Calu3 (cell line): ENCODE measurements at regions not wholly inside any gene's neighbourhood (a gene's known extent, or its start where the extent isn't known, plus 50 kb on each side); places are given as distances from the start of the nearest gene placed in this dataset.

Experiments
- BruUV-seq: library from RNA; stranded (reverse); fragments of 400-500 nt; replicated peaks from 2 replicates; lab custom pipeline; 2021; lab: Mats Ljungman, UMichigan
- CTCF ChIA-PET: fragments of 300-600 bp; sonication (Branson Sonifier 250); formaldehyde crosslinking; loops from one replicate; lab custom pipeline; 2022; ENCODE audit warnings: antibody characterized with exemption; lab: Charles Lee
- DNase-seq: peaks from one replicate; pipeline ENCODE4 v3.0.0; 2022
- H3K27ac Mint-ChIP-seq: one replicate; pipeline ENCODE4 v1.8.0; 2022; ENCODE audit warnings: mixed read lengths; ENCODE audit not compliant: unreplicated experiment
- H3K27me3 Mint-ChIP-seq: one replicate; pipeline ENCODE4 v1.8.0; 2022; ENCODE audit warnings: mixed read lengths; ENCODE audit not compliant: unreplicated experiment
- H3K36me3 Mint-ChIP-seq: one replicate; pipeline ENCODE4 v1.8.0; 2022; ENCODE audit warnings: mild to moderate bottlenecking, moderate library complexity, mixed read lengths; ENCODE audit not compliant: insufficient read depth, unreplicated experiment
- H3K4me1 Mint-ChIP-seq: one replicate; pipeline ENCODE4 v1.8.0; 2022; ENCODE audit warnings: mild to moderate bottlenecking, low read depth, mixed read lengths; ENCODE audit not compliant: unreplicated experiment
- H3K4me3 Mint-ChIP-seq: one replicate; pipeline ENCODE4 v1.8.0; 2022; ENCODE audit warnings: mild to moderate bottlenecking, low read depth, moderate library complexity, mixed read lengths; ENCODE audit not compliant: unreplicated experiment
- H3K9me3 Mint-ChIP-seq: one replicate; pipeline ENCODE4 v1.8.0; 2022; ENCODE audit warnings: low read depth, mixed read lengths; ENCODE audit not compliant: unreplicated experiment
- intact Hi-C: fragments of 100-400 bp; cut with micrococcal nuclease; formaldehyde crosslinking; loops from one replicate; pipeline ENCODE4 v1.10.0; 2022; ENCODE audit not compliant: unreplicated experiment
- TF ChIP-seq, protein P1 (sequence below): fragments of 200-600 bp; IDR thresholded peaks from one replicate; pipeline ENCODE4 v1.8.0; 2022; ENCODE audit warnings: antibody characterized with exemption; ENCODE audit not compliant: unreplicated experiment

DNA sequence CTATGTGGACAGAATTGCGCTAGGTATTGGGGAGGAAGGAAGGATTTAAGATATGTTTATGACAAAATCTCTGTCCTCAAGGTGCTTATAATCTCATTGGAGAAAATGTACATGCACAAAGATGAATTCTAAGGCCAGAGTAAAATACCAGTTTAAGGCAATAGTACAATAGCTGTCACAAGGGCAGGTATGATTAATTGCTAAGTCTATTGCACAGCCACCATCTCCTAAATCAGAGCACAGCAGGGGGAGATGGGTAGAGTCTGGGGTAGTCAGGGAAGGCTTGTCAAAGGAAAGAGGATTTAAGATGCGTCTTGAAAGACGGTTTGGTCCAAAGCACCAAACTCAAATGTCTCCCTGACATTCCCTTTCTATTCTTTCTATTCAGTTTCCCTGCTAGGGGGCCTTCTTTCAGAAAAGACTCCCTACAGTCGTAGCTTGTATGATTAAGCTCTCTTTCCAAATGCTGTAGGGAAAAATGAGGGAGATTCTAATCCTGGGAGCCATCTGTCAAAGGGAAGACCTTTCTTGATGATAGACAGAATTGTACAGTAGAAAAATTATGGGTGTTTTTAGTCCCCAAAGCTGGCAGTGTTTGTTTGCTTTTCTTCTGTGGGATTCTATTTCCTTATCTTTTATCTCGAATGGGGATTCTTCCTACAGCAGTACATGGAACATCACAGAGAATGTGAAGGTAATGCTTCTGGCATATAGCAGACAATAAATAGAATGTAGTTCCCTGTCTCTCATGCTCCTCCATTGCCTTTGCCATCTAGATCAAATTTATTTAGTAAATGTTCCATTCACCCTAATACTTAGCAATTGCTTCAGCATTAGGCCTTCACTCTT lies 107.6 kb upstream of the NFIA start:
- Mint-ChIP-seq H3K9me3 (no peaks in the 10 kb centered on the region), H3K36me3 (no peaks in the 10 kb centered on the region), H3K27ac (no peak overlapping the region), H3K27me3 (no peaks in the 10 kb centered on the region), H3K4me1 (peaks cover 28% of the 10 kb centered on the region), H3K4me3 (no peak overlapping the region)
- DNase-seq: no peak
- TF ChIP-seq, protein P1, sequence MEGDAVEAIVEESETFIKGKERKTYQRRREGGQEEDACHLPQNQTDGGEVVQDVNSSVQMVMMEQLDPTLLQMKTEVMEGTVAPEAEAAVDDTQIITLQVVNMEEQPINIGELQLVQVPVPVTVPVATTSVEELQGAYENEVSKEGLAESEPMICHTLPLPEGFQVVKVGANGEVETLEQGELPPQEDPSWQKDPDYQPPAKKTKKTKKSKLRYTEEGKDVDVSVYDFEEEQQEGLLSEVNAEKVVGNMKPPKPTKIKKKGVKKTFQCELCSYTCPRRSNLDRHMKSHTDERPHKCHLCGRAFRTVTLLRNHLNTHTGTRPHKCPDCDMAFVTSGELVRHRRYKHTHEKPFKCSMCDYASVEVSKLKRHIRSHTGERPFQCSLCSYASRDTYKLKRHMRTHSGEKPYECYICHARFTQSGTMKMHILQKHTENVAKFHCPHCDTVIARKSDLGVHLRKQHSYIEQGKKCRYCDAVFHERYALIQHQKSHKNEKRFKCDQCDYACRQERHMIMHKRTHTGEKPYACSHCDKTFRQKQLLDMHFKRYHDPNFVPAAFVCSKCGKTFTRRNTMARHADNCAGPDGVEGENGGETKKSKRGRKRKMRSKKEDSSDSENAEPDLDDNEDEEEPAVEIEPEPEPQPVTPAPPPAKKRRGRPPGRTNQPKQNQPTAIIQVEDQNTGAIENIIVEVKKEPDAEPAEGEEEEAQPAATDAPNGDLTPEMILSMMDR: no peak
- CTCF ChIA-PET: interaction anchor here (0.5 kb wide), 1 partner anchor 73 kb away, joined by 4 read pairs; no protein-coding TSS in a partner anchor
- BruUV-seq: no TSS peak
- intact Hi-C loops: loop anchor here (5.0 to 10.0 kb wide), 4 partner anchors 260 to 878 kb away; no protein-coding TSS in a partner anchor

DNA sequence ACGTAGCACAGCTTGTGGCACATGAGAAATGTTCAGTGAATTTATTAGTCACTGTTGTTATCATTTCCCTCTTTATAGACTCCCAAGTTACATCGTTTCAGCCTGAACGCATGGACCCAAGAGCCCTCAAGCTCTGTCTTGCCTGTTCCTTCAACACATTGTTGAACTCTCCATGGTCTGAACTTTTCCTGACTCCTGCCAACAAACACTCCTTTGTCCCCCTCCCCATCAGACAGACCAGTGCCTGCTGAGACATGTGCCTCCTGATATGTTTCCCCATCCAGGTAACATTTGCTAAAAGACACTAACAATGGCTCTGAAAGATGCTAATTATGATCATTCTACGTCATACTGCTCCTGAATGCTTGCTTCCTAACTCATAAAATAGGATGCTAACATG lies 108.7 kb upstream of the NFIA start:
- H3K4me3 Mint-ChIP-seq: no peak overlapping the region
- no peaks in the 10 kb centered on the region for H3K36me3 Mint-ChIP-seq
- intact Hi-C loops: loop anchor here (5.0 to 10.0 kb wide), 3 partner anchors 261 to 879 kb away; no protein-coding TSS in a partner anchor
- TF ChIP-seq, protein P1: no peak
- H3K4me1 Mint-ChIP-seq: peaks cover 28% of the 10 kb centered on the region
- DNase-seq: no peak
- CTCF ChIA-PET: interaction anchor here (0.9 kb wide), 1 partner anchor 77 kb away, joined by 3 read pairs; no protein-coding TSS in a partner anchor
- no peaks in the 10 kb centered on the region for H3K9me3 Mint-ChIP-seq
- H3K27me3 Mint-ChIP-seq: no peaks in the 10 kb centered on the region
- no TSS peak for BruUV-seq
- no peak overlapping the region for H3K27ac Mint-ChIP-seq

DNA sequence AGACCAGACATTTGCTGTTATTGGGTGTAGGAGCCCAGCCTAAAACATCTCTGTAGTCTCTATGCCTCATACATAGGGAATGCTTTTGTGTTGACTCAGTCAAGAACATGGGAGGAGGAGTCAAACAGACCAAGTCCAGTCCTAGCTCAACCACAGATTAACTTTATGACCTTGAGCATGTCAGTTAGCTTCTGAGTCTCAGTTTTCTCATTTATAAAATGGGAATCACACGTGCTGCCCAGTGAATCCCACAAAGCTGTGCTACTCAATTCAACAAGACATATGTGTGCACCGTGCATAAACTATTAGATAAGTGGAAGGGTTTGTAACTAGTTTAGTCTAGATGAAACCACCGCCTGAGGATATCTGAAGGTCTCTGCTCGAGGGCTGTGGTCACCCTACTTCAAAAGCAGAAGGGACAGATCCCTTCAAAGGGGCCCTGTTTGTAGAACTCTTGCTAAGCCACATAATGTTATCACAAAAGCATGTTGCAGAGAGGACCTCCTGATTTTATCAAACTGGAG lies 109.5 kb upstream of the NFIA start:
- TF ChIP-seq, protein P1: no peak
- no TSS peak for BruUV-seq
- H3K36me3 Mint-ChIP-seq: no peaks in the 10 kb centered on the region
- peaks cover 4% of the 10 kb centered on the region for H3K27me3 Mint-ChIP-seq
- CTCF ChIA-PET: interaction anchor here (0.6 to 0.9 kb wide), 3 partner anchors 71 to 123 kb away, joined by 3 read pairs; no protein-coding TSS in a partner anchor
- H3K4me3 Mint-ChIP-seq: no peak overlapping the region
- no peak for DNase-seq
- intact Hi-C loops: loop anchor here (5.0 to 10.0 kb wide), 3 partner anchors 262 to 879 kb away; no protein-coding TSS in a partner anchor
- peaks cover 28% of the 10 kb centered on the region for H3K4me1 Mint-ChIP-seq
- H3K9me3 Mint-ChIP-seq: no peaks in the 10 kb centered on the region
- H3K27ac Mint-ChIP-seq: no peak overlapping the region

DNA sequence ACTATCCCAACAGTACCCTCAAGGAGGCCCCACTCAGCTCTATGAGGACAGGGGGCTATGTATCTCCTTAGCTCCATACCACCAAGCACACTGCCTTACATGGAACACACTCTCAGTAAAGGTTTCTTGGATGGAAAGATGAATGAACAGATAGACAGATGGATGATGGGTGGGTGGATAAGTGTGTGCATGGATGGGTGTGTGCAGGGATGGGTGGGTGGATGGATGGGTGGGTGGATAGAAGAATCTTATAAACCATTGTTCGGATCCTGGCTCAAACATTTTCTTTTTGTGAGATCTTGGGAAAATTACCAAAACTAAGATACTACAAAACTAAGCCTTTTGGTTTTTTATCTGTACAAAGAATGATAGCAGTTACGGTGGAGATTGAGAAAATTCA lies 111.0 kb upstream of the NFIA start:
- no peak overlapping the region for H3K27ac Mint-ChIP-seq
- no peak for DNase-seq
- H3K9me3 Mint-ChIP-seq: peaks cover 6% of the 10 kb centered on the region
- TF ChIP-seq, protein P1: no peak
- no TSS peak for BruUV-seq
- CTCF ChIA-PET: interaction anchor here (0.6 to 0.8 kb wide), 2 partner anchors 690 to 1487 kb away, joined by 4 read pairs; no protein-coding TSS in a partner anchor
- intact Hi-C loops: loop anchor here (2.0 to 10.0 kb wide), 6 partner anchors 71 to 881 kb away; no protein-coding TSS in a partner anchor
- H3K27me3 Mint-ChIP-seq: peaks cover 11% of the 10 kb centered on the region
- H3K36me3 Mint-ChIP-seq: no peaks in the 10 kb centered on the region
- H3K4me3 Mint-ChIP-seq: no peak overlapping the region
- H3K4me1 Mint-ChIP-seq: peaks cover 28% of the 10 kb centered on the region
